T-cell (primary cell): ENCODE measurements at regions not wholly inside any gene's neighbourhood (a gene's known extent, or its start where the extent isn't known, plus 50 kb on each side); places are given as distances from the start of the nearest gene placed in this dataset.
"Not testable (repeated sequence)": the region's sequence is repeated elsewhere in the genome, so short reads cannot be mapped to it uniquely, and the experiment has no call there.

ENCODE experiments used
- ATAC-seq, 4 experiments: fragments of 200-7000 bp in 3 of 4; fragments of 150-1000 bp in 1 of 4; cut with Tn5 transposase; replicated peaks in 1 of 4; 1 replicate in 3 of 4; 2 replicates in 1 of 4; pipeline ENCODE4 v1.10.0; 2021; ENCODE audit warnings: moderate library complexity in 3 of 4, mild to moderate bottlenecking in 2 of 4, moderate number of reproducible peaks in 1 of 4
- CTCF ChIA-PET, 2 donors: fragments of 300-600 bp; sonication (Branson Sonifier 250); formaldehyde crosslinking; loops; one replicate each; lab custom pipeline; 2022; ENCODE audit warnings: antibody characterized with exemption in 2 of 2; lab: Charles Lee
- POLR2A ChIA-PET, 2 donors: fragments of 300-600 bp; sonication (Branson Sonifier 250); formaldehyde crosslinking; loops; one replicate each; lab custom pipeline; 2022; ENCODE audit warnings: antibody characterized with exemption in 2 of 2; lab: Charles Lee
- DNase-seq, 35 experiments: peaks; one replicate each; pipeline versions ENCODE4 v3.0.0 to v3.0.0-alpha.2; 2013 to 2023
- H3K27ac ChIP-seq: one replicate; pipeline ENCODE4 v1.5.1; 2013; ENCODE audit warnings: low read length
- H3K27me3 ChIP-seq, 2 experiments: replicated peaks in 1 of 2; 1 replicate in 1 of 2; 2 replicates in 1 of 2; pipeline versions ENCODE4 v1.6.1 to v1.7.0; 2013; ENCODE audit warnings: low read length in 1 of 2, mixed read lengths in 1 of 2; ENCODE audit not compliant: control insufficient read depth in 2 of 2, insufficient read depth in 2 of 2; ENCODE audit errors: extremely low read depth in 1 of 2
- H3K36me3 ChIP-seq, 2 donors: 1 replicate in 1 of 2; 2 replicates in 1 of 2; pipeline versions ENCODE4 v1.6.1 to v1.7.0; 2013; ENCODE audit warnings: low read length in 1 of 2; ENCODE audit not compliant: control insufficient read depth in 2 of 2, insufficient read depth in 1 of 2; ENCODE audit errors: extremely low read depth in 1 of 2
- H3K4me1 ChIP-seq, 2 experiments: 1 replicate in 1 of 2; 2 replicates in 1 of 2; pipeline versions ENCODE4 v1.6.1 to v1.7.0; 2013; ENCODE audit warnings: low read length in 2 of 2, mixed read lengths in 1 of 2; ENCODE audit not compliant: insufficient read depth in 2 of 2, control insufficient read depth in 1 of 2; ENCODE audit errors: extremely low read depth in 1 of 2
- H3K4me3 ChIP-seq, 2 donors: 1 replicate in 1 of 2; 2 replicates in 1 of 2; pipeline versions ENCODE4 v1.5.1 to v1.7.0; 2013; ENCODE audit warnings: mild to moderate bottlenecking in 2 of 2, low read length in 1 of 2, moderate library complexity in 1 of 2; ENCODE audit not compliant: control insufficient read depth in 1 of 2; ENCODE audit errors: extremely low read depth in 1 of 2
- H3K9me3 ChIP-seq: 2 replicates; pipeline ENCODE4 v1.7.0; 2013
- H3K27ac Mint-ChIP-seq, 2 donors: one replicate each; pipeline ENCODE4 v1.8.0; 2020 to 2021; ENCODE audit warnings: mild to moderate bottlenecking in 2 of 2, mixed read lengths in 2 of 2
- H3K27me3 Mint-ChIP-seq, 2 donors: one replicate each; pipeline ENCODE4 v1.8.0; 2021 to 2022; ENCODE audit warnings: mixed read lengths in 2 of 2
- H3K36me3 Mint-ChIP-seq: one replicate; pipeline ENCODE4 v1.8.0; 2021; ENCODE audit warnings: mixed read lengths
- H3K4me1 Mint-ChIP-seq, 3 donors: one replicate each; pipeline ENCODE4 v1.8.0; 2020 to 2022; ENCODE audit warnings: mixed read lengths in 3 of 3, mild to moderate bottlenecking in 1 of 3
- H3K4me3 Mint-ChIP-seq, 3 donors: one replicate each; pipeline ENCODE4 v1.8.0; 2020 to 2022; ENCODE audit warnings: mild to moderate bottlenecking in 3 of 3, mixed read lengths in 3 of 3, moderate library complexity in 3 of 3
- H3K9me3 Mint-ChIP-seq, 3 donors: one replicate each; pipeline ENCODE4 v1.8.0; 2020 to 2022; ENCODE audit warnings: mixed read lengths in 3 of 3
- WGBS: methylation state at CpG from one replicate; pipeline ENCODE4 v1.1.5; 2013; ENCODE audit warnings: missing lambda C conversion rate; ENCODE audit not compliant: insufficient coverage; 5-methylcytosine and 5-hydroxymethylcytosine counted together

- POLR2A ChIA-PET, ATAC-seq, H3K4me3 Mint-ChIP-seq, H3K9me3 Mint-ChIP-seq, DNase-seq, H3K4me3 ChIP-seq, H3K36me3 Mint-ChIP-seq, H3K27me3 Mint-ChIP-seq, H3K27ac Mint-ChIP-seq, H3K36me3 ChIP-seq, H3K9me3 ChIP-seq, CTCF ChIA-PET, H3K27ac ChIP-seq, H3K4me1 ChIP-seq, H3K4me1 Mint-ChIP-seq, H3K27me3 ChIP-seq: not testable (repeated sequence)
- no CpG with 5 or more reads among the region's 4 CpGs for WGBS
Measured at GRCh38 chr7:73161727-73162126, 75.9 kb upstream of the SPDYE9 start.

DNA sequence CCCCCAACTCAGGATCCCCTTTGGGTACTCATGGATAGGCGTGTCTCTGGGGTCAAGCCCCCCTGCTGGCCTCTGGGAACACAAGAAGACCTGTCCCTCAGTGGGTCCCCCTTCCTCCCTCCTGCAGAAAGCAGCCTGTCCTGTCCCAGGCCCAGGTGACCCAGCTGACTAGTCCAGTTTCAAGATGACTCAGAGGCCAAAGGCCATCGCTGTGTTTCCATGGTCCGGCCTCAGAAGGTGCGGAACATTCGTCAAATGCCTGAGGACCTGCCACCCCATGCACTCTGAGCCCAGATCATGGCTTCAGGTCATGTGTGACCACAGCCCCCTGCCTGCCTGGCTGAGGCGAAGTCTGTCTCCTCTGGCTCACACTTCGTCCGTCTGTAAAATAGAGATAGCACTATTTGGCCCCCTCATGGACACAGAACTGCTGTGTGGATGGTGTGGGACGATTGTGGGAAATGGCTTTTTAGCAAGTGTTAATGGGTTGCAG lies 71.4 kb upstream of the SPDYE9 start:
- H3K4me1 ChIP-seq, POLR2A ChIA-PET, H3K36me3 Mint-ChIP-seq, H3K27me3 ChIP-seq, H3K9me3 Mint-ChIP-seq, H3K27ac Mint-ChIP-seq, H3K27me3 Mint-ChIP-seq, H3K9me3 ChIP-seq, CTCF ChIA-PET, H3K4me1 Mint-ChIP-seq, ATAC-seq, H3K4me3 ChIP-seq, H3K27ac ChIP-seq, H3K4me3 Mint-ChIP-seq, DNase-seq, H3K36me3 ChIP-seq: not testable (repeated sequence)
- no CpG with 5 or more reads among the region's 9 CpGs for WGBS

DNA sequence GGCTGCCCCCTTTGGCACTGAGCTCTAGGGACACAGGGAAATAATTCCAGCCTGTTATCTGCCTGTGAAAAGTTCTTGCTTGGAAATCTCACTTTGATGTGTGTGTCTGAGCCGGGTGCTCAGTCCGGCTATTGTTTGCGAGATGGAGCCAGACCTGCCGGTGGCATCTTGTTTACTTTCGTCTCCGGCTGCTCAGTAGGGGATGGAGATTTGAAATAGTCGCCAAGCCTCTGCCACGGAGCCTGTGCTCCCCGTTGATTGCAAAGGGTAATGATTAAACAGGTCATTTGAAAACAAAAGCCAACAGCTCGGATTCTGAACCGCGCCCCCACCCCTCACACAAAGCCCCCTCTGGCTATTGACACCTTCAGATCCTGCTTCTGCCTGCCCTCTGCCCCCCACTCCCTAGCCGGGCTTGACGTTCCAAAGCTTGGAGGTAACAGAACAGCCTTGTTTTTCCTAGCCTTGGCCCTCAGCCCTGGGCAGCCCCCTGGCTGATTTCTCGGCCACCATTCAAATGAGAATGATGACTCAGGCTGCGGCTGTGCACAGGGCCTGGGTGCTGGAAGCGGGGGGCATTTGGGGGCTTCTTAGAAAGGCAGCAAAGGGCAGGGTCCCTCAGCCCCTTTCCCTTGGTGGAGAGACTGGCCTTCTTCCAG lies 70.8 kb upstream of the SPDYE9 start:
- H3K4me1 Mint-ChIP-seq, H3K9me3 ChIP-seq, H3K4me3 ChIP-seq, CTCF ChIA-PET, H3K4me1 ChIP-seq, H3K4me3 Mint-ChIP-seq, H3K27ac ChIP-seq, H3K27ac Mint-ChIP-seq, H3K9me3 Mint-ChIP-seq, DNase-seq, POLR2A ChIA-PET, ATAC-seq, H3K27me3 ChIP-seq, H3K27me3 Mint-ChIP-seq, H3K36me3 Mint-ChIP-seq, H3K36me3 ChIP-seq: not testable (repeated sequence)
- WGBS: no CpG with 5 or more reads among the region's 17 CpGs

DNA sequence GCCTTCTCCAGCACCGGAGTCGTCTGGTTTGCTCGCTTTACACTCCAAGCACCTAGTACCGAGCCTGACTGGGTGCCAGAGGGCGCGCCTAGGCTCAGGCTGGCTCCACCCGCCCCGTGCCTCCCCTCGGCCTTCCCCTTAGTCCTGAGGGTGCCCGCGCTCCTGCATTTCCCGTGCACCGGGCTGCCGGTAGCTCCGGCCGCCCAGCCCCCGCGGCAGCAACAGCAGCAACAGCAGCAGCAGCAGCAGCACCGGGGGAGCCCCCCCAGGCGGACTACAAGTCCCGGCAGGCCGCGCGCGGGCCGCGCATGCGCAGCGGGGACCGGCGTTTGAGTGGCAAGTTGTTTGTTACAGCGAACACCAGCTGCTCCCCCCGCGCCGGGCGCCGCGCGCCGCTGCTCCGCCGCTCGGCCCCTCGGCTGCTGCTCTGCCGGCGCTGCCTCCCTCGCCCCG lies 68.8 kb upstream of the SPDYE9 start:
- H3K36me3 Mint-ChIP-seq, POLR2A ChIA-PET, H3K36me3 ChIP-seq, CTCF ChIA-PET, H3K4me1 Mint-ChIP-seq, H3K27ac Mint-ChIP-seq, H3K27me3 ChIP-seq, H3K27me3 Mint-ChIP-seq, H3K9me3 Mint-ChIP-seq, H3K4me1 ChIP-seq, H3K27ac ChIP-seq, H3K4me3 ChIP-seq, H3K9me3 ChIP-seq: not testable (repeated sequence)
- peak overlapping the region; percentile 55 to 76 (median 75) for H3K4me3 Mint-ChIP-seq
- ATAC-seq (peak; percentile 92 to 94 (median 92)), DNase-seq (peak in 34 of 35 experiments; percentile 55 to 91 (median 75))
- 1% methylated on average over 10 of the region's 48 CpGs for WGBS

GRCh38 chr7:73153921-73154585 lies 68.2 kb upstream of the SPDYE9 start:
- not testable (repeated sequence) for ATAC-seq, H3K9me3 Mint-ChIP-seq

DNA sequence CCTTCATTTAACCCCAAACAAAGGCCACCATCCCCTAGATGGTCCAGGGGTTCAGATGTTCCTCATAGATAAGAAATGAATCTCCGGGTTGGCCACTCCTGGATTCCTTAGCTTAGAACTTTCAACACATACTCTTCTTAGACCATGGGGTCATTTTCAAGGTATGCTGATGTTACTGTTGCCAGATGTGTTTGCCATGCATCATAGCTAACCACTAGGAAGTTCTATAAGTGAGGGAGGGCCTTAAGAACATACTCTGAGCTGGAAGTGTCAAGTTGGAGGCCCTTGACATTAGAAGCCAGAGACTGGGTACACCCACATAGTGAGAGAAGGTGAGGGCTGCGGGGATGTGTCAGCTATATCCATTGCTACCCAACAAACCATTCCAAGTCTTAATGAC lies 62.7 kb upstream of the SPDYE9 start:
- POLR2A ChIA-PET, H3K4me1 ChIP-seq, ATAC-seq, H3K9me3 Mint-ChIP-seq, H3K27ac Mint-ChIP-seq, DNase-seq, H3K4me3 ChIP-seq, H3K9me3 ChIP-seq, H3K27ac ChIP-seq, H3K27me3 Mint-ChIP-seq, H3K27me3 ChIP-seq, H3K4me3 Mint-ChIP-seq, H3K36me3 ChIP-seq, H3K4me1 Mint-ChIP-seq, H3K36me3 Mint-ChIP-seq, CTCF ChIA-PET: not testable (repeated sequence)
- whole genome bisulfite sequencing: no CpG with 5 or more reads among the region's 2 CpGs

More at GRCh38 chr7:73153921-73154585, 68.2 kb upstream of the SPDYE9 start:
- H3K9me3 ChIP-seq, H3K36me3 ChIP-seq, H3K27me3 Mint-ChIP-seq, DNase-seq, H3K4me1 ChIP-seq, H3K27ac Mint-ChIP-seq, H3K27ac ChIP-seq, H3K4me3 ChIP-seq, H3K36me3 Mint-ChIP-seq, H3K4me1 Mint-ChIP-seq, H3K27me3 ChIP-seq, POLR2A ChIA-PET, CTCF ChIA-PET: not testable (repeated sequence)
- peak overlapping the region in 2 of 3 donors; percentile 17 to 76 for H3K4me3 Mint-ChIP-seq
- no CpG with 5 or more reads among the region's 23 CpGs for WGBS
